HG03045 (cell line): ENCODE measurements at regions not wholly inside any gene's neighbourhood (a gene's known extent, or its start where the extent isn't known, plus 50 kb on each side); places are given as distances from the start of the nearest gene placed in this dataset.
"Not testable (repeated sequence)": the region's sequence is repeated elsewhere in the genome, so short reads cannot be mapped to it uniquely, and the experiment has no call there.

ENCODE experiments used
- ATAC-seq: cut with Tn5 transposase; IDR thresholded peaks from one replicate; pipeline ENCODE4 v1.9.1; 2021; ENCODE audit warnings: mild to moderate bottlenecking, moderate library complexity; ENCODE audit not compliant: unreplicated experiment

GRCh38 chr4:159410076-159410777 is 307.3 kb downstream of the RAPGEF2 start:
- ATAC-seq = no peak

- no peak for ATAC-seq
Observed at GRCh38 chr4:159410891-159411290, 308.0 kb downstream of the RAPGEF2 start.

GRCh38 chr4:159413306-159413943 is 310.5 kb downstream of the RAPGEF2 start:
- no peak for ATAC-seq

- no peak for ATAC-seq
Observed at GRCh38 chr4:159414305-159414704, 311.4 kb downstream of the RAPGEF2 start.

GRCh38 chr4:159416073-159416472 is 313.2 kb downstream of the RAPGEF2 start:
- ATAC-seq = no peak

- no peak for ATAC-seq
Observed at GRCh38 chr4:159416996-159417395, 314.1 kb downstream of the RAPGEF2 start.

- ATAC-seq = no peak
Observed at GRCh38 chr4:159420162-159421057, 317.5 kb downstream of the RAPGEF2 start.

GRCh38 chr4:159421058-159421419 is 318.2 kb downstream of the RAPGEF2 start:
- ATAC-seq = not testable (repeated sequence)

GRCh38 chr4:159422019-159422418 is 319.1 kb downstream of the RAPGEF2 start:
- no peak for ATAC-seq

GRCh38 chr4:159422626-159423025 is 319.7 kb downstream of the RAPGEF2 start:
- no peak for ATAC-seq

- no peak for ATAC-seq
Observed at GRCh38 chr4:159425737-159426305, 322.9 kb downstream of the RAPGEF2 start.

GRCh38 chr4:159428293-159428692 is 325.4 kb downstream of the RAPGEF2 start:
- no peak for ATAC-seq

GRCh38 chr4:159428975-159429692 is 326.3 kb downstream of the RAPGEF2 start:
- no peak for ATAC-seq

GRCh38 chr4:159429693-159430035 is 326.8 kb downstream of the RAPGEF2 start:
- no peak for ATAC-seq

- no peak for ATAC-seq
Observed at GRCh38 chr4:159430896-159431295, 328.0 kb downstream of the RAPGEF2 start.

GRCh38 chr4:159432436-159432835 is 329.6 kb downstream of the RAPGEF2 start:
- no peak for ATAC-seq

- no peak for ATAC-seq
Observed at GRCh38 chr4:159433337-159433736, 330.5 kb downstream of the RAPGEF2 start.

- ATAC-seq = no peak
Observed at GRCh38 chr4:159434114-159434870, 331.4 kb downstream of the RAPGEF2 start.

GRCh38 chr4:159434871-159435241 is 332.0 kb downstream of the RAPGEF2 start:
- no peak for ATAC-seq

GRCh38 chr4:159435561-159436023 is 332.7 kb downstream of the RAPGEF2 start:
- no peak for ATAC-seq
